HG03196 (cell line): ENCODE measurements at regions not wholly inside any gene's neighbourhood (a gene's known extent, or its start where the extent isn't known, plus 50 kb on each side); places are given as distances from the start of the nearest gene placed in this dataset.

Source experiments
- ATAC-seq: cut with Tn5 transposase; IDR thresholded peaks from one replicate; pipeline ENCODE4 v1.9.1; 2021; ENCODE audit not compliant: unreplicated experiment

DNA sequence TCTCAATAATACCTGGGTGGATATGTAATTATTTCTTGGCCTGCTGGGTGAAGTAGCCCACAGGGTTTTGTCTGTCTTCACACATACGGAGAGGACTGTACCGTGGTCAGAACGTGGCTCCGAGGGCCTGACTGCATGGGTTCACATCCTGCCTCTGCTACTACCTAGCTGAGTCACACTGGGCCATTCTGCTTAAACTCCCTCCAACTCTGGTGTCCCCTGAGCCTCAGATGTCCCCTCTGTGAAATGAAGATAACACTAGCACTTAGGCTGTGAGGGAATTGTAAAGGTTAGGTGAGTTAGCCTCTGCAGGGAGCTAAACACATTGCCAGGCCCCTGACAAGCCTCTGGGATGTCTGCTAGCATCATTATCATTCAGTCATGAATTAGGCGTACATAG lies 120.1 kb upstream of the NABP1 start:
- no peak for ATAC-seq

DNA sequence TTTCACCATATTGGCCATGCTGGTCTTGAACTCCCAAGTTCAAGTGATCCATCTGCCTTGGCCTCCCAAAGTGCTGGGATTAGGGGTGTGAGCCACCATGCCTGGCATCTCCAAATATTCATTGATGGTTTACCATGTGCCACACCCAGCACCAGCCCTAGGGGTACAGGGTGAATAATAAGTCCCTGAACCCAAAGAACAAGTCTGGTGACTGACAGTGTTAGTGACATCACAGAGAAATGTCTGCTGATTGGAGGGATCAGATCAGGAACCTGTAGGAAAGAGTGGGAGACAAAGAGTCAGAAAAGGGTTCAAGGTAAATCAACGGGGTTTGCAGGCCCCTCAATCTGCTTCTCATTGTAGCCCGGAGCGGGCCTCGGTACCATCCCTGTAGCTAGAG lies 118.4 kb upstream of the NABP1 start:
- no peak for ATAC-seq

DNA sequence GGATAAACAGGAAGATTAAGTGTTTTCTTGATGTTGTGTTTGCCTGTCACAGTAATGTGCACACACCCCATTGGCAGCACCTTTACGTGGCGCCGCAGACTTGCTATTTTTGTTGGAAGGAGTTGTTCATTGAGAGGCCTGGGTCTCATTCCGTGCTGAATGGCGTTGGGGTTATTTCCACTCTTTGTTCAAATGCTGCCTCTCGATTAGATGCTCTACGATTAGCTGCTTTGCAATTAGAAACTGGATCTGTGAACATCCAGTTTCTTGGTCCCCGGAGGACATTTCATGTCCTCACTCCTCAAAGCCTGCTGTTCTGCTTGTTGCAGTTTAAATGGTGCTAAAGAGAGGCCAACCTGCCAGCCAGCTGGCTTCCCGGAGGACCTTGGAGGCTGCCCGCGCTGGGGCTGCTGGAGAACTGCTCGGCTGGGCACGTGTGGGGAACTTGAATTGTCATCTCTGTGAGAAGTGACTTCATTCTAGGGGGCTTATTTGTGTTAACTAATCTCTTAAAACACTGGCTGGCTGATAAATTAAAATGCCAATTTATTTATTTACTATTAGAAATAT lies 117.4 kb upstream of the NABP1 start:
- ATAC-seq = no peak

DNA sequence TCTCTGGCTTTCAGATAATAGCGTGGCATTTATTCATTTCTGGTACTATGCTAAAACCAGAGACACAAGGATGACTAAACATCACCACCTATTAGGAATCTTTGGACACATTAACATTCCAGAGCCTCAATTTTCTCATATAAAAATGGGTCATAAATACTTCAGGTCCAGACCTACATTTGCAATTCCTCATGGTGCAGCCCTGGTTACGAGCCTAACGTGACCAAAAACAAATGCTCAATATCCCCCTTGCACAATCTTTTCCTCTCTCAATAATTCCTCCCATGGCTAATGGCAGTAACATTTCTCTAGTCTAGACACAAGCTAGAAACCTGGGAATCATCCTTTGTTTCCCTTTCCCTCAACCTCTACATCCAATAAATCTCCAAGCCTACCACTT lies 112.8 kb upstream of the NABP1 start:
- no peak for ATAC-seq

DNA sequence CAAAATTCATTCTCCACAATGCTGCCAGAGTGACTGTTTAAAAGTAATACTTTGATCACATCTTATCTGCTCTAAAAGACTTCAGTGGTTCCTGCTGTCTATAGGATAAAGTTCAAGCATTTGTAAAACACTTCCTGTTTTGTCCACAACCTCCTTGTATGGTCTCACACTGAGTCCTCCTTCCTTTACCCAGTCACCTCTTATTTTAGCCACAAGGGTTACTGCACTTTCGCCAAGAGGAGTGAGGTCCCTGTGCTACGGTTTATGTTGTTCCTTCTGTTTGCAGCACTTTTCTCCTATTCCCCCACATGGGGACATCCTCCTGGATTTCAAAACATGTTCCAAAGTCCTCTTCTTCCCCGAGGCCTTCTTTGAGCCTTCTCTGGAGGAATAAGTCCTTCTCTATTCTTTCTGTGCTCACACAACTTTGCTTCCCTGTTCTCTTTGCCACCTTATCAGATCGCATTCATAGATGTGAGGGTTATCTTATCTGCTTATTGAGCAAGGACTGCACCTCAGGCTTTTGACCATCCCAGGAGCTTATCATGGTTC lies 112.2 kb upstream of the NABP1 start:
- peak; percentile 64 for ATAC-seq

DNA sequence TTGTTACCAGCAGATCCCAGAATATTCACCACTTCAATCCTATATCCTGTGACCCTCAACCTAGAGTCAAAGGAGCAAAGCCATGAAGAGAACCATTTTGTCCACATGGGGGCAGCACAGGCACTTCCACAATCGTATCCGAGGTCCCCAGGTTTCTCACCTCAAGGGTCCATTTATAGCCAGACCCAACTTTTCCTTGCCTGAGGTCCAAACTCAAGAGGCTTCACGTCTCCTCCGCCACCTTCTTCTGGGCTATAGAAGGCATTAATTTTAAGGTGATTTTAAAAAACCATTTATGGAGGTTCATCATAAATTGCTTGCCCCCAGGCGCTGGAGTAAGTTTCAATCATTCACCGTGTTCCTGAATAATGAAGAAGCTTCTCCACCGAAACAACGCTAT lies 111.6 kb upstream of the NABP1 start:
- peak; percentile 70 for ATAC-seq

DNA sequence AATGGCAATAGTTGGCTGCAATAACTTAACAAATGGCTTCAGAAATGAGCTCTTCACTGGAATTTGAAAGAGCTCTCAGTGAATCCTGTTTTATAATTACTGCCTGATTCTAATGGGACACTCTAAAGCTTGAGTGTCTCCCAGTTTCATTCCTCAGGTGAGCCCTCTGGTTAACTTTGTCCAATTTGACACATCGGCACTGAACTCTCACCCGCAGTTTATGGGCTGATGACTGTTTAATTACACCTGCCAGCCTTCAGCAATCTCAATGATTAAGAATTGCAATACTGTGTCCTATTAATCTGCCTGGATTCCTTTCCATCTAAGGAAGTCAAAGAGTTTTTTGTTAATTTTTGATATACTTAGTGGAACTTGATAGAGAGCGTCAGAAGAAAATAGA lies 110.7 kb upstream of the NABP1 start:
- no peak for ATAC-seq

DNA sequence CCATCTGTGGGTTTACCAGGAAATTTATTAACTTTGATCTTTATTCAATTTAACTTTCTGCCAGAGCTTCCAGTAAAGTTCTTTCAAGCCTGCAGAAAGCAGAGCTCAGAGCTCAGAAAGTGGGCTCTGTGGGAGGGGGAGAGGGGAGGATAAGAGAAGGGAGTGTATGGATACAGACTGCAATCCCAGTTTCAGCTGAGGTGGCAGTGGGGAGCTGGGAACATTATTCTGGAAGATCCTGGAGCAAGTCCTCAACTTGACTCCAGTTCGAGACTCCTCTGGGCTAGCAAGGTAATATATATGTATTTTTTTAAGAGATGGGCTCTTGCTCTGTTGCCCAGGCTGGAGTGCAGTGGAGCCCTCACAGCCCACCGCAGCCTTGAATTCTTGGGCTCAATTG lies 108.9 kb upstream of the NABP1 start:
- no peak for ATAC-seq

DNA sequence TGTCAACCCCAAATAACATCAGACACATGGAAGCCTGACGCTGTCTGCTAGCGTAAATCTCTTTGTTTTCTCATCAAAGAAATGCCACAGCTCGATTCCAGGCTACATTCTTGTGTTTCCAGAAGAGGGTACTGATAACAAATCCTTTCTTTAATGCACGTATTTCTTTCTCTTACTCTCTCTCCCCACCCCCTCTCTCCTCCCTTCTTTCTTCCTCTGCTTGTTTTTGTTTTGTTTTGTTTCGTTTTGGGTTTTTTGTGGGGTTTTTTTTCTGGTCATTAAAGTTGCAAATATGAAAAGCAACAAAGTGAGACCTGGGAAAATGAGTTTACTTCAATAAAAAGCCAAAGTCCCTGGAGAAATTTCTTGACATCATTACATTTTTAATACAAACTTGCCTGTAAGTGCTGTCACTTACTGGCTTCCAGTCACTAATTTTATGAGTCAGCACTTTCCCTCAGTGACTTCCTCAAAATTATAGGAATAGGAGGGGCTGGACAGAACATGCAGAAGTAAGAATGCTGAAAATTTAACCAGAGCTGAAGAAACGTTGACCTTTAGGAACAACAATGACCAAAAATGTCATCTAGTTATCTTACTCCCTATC lies 106.7 kb upstream of the NABP1 start:
- ATAC-seq = peak; percentile 56

DNA sequence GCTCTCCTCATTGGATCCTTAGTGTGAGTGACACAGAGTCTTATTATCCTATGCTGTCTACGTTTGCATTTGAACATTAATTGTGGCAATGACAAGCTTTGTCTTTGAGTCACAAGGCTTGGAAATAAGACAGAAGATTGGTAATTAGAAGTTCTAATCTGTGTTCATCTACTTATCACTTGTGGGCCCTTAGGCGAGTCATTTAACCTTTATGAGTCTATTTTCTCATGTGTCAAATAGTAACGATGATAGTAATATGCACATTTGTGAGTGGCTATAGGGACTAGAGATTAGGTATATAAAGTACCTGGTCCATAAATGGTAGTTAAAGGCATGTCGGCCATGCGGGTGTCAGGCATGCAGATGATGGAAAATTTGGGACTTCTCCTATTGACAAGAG lies 105.6 kb upstream of the NABP1 start:
- no peak for ATAC-seq

DNA sequence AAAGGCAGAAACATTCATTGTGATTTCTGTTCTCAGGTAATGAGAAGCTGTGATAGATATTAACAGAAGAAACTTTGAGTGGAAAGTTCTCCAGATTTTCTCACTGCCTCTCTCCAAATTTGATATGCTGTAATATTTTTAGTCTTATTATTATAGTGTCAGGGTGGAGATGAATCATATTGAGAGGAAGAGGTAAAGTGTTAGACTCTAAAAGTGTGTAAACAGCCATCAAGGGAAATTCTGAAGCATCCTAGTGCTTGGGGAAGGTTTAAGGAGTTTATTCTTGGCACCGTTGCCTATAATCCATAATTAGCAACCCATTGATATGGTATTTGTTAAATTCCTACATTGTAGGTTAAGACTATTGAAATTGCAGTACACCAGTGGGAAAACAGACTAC lies 104.7 kb upstream of the NABP1 start:
- ATAC-seq = no peak

DNA sequence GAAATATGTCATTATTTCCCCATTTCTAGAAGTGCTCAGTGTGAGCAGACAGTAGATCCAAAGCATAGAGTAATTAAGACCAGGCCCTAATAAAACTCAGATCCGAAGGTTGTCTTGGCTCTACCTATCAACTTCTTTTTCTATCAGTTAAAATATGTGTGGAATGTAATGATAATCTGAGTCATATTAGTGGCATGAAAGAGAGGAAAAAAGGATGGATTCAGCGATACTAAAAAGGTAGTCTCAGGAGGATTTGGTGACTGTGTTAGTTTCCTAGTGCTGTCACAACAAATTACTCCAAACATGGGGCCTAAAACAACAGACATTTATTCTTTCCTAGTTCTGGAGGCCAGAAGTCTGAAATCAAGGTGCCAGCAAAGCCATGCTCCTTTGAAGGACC lies 103.7 kb upstream of the NABP1 start:
- ATAC-seq = no peak

DNA sequence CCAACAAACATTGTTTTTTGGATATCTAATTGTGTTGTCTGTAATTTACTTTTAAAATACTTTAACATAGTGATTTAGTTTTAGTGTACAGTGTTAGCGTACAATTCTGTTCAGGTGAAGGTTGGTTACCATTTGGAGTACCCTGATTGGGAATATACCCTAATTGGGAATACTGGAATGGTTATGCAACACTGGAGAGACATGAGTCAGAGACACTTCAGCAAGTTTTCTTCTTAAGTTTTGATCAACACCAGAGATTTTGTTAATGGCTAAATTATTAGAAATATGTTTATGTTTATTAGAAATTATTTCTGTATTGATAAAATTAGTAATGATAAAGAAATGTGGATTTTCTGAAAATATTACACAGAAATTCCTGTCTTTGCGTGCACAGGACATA lies 100.3 kb upstream of the NABP1 start:
- ATAC-seq = no peak

DNA sequence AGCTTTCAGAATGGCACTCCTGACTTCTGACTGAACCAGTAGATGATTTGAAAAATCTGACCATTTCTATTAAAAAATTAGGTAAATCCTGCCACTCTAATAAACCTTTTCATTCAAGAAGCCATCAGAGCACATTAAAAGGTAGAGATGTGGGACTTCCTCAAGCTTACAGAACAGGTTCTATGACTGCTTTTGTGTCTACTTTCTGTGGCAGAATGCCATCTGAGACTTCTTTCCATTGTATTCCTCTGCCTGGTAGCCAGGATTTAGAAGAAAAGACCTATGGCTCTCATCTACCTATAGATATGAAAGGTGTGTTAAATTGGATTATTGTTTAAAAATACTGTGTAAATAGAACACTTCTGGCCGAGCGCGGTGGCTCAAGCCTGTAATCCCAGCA lies 99.9 kb upstream of the NABP1 start:
- no peak for ATAC-seq

DNA sequence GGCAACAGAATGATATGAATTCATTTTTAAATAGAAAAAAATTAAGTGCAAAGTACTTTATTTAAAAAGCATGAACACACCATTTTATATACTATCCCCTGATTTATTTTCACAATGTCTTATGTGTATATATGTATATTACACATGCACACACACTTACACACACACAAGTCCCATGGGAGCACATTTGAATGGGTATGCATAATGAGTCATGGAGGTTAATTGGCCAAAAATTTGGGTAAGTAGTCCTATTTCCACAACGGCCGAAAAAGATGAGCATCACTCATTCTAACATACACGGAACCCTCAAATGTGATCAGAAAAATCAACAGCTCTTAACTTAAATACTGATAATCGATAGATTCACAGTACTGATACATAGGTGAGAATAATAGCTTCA lies 97.4 kb upstream of the NABP1 start:
- no peak for ATAC-seq

DNA sequence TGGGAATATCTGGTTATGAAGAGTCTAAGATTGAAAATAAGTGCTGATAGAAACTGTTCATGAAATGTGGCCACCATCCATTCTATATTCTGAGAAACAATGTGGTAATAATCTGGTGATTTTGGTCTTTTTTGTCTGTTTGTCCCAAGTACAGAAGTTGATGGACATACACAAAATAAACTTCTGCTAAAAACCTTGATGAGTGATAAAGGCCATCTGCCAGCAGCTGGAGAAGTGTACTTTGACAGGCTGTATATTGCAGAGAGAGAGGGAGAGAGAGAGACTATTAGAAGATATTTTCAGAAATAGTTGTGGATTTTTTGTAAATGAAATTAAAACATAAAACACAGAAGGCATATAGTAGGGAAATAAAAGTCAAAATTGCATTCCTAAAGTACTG lies 96.9 kb upstream of the NABP1 start:
- ATAC-seq = no peak

DNA sequence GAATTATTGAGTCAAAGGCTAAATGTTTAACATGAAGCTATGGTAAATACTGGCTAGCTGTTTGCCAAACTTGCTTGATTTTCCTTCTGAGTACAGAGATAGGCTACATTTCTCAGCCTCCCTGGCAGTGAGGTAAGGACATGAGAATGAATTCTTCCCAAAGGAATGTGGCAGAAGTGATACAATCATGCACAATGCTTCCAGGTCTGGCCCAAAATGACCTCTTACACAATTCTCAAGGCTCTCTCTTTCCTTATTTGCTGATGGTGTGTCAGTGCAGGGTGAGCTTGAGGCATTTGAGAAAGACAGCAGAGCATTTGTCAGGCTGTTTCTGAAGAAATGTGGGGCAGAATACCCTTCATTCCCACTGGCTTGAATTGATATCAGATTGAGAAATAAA lies 95.6 kb upstream of the NABP1 start:
- ATAC-seq = no peak

DNA sequence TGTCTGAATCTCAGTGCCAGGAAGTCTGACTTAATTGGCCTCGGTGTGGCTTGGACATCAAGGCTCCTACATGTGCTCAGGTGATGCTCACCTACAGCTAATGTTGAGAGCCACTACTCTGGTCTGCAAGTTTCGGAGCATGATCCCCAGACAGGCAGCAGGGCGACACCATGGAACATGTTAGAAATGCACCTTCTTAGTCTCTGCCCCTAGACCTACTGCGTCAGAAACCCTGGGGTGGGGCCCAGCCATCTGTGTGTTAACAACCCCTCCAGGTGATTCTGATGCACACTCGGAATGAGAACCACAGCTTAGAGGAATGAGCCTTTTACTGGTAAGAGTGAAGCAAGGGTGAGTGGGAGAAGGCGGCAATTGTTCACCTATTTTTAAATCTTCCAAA lies 86.9 kb upstream of the NABP1 start:
- no peak for ATAC-seq

DNA sequence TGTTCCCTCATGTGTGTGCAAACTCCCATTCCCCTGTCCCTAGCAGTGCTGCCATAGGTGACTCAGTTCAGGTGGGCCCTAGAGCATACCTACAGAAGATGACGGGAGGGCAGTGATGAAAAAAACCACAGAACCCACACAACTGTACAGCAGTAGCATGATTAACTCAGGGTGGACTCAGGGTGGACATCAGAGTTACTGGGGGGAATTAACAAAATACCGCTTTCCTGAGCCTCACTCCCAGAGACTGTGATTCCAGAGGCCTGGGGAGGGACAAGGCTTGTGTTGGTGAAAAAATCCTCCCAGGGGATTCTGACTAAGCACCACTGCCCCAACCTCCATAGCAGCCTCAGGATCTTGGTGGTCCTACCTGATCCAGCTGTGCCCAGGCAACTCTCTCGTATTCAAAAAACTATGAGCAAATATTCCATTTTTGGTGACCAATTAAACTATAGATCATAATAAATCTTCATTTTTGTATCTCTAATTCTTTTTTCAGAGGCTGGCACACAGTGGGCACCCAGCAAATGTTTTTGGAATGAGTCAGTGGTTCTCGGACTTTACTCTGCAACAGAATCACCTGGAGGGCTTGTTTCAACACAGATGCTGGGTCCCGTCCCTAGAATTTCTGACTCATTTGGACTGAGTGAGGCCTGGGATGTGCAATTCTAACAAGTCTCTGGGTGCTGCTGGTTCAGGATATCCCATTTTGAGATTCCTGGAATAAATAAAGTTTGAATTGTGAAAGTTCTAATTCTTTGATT lies 84.1 kb upstream of the NABP1 start:
- ATAC-seq = no peak

DNA sequence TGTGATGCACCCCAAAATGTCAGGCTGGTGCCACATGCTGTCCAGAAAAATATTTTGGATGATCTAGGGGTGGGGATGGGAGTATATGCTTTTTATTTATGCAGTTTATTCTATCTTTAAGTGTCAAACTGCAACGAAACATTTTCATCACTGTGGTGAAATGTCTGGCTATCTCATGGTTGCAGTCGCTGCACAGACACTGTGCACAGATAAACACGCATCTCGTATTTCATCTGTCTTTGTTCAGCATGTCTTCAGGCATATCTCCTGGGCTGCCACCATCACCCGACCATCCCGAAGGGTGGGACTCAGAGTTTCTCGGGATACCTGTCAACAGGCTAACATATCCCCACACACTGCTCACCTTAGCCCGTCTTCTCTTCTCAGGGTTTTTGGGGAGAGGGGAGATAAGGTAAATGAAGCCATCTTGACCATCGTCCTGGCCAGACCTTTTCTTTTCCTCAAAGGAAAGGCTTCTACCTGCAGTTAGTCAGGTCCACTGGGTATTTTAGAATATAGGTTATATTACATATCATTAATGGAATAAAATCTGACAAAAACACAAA lies 80.7 kb upstream of the NABP1 start:
- no peak for ATAC-seq

DNA sequence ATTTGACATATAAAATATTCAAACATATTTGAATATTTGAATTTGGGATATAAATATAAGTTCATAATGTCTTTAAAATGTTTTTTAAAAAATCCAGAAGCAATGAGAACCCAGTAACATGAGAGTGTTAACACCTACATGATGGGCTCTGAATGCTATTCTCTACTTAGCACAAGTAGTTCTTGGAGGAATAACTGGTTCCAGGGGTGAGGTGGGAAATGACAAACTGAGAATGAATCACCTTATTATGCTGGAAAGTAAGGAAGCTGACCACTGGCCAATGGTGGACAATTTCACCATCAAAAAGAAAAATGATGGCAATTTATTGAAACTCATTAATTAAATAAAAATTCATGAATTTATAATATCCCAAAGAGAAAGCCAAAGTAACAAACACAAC lies 79.6 kb upstream of the NABP1 start:
- ATAC-seq = no peak

DNA sequence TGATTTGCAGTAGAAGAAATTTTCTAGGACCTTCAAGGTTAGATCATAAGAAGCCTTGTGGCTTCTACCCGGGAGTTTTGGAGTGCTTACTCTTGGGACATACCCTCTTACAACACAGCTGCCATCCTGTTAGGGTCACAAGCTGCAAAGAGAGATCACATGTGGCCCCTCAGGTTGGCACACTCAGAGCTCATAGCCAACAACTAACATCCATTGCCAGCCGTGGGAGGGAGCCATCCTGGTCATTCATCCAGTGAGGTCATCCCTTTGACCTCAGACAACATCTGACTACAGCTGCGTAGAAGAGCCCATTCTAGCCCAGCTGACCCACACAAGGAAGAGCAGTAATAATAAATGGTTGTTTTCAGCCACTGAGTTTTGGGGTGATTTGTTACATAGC lies 76.9 kb upstream of the NABP1 start:
- no peak for ATAC-seq
